H9 (cell line): ENCODE measurements at regions not wholly inside any gene's neighbourhood (a gene's known extent, or its start where the extent isn't known, plus 50 kb on each side); places are given as distances from the start of the nearest gene placed in this dataset.

Experiments used
- DNase-seq: peaks from one replicate; pipeline ENCODE4 v3.0.0-alpha.2; 2017
- H2AFZ ChIP-seq: one replicate; pipeline ENCODE4 v1.6.1; 2013; ENCODE audit warnings: mild to moderate bottlenecking, low read length, control low read depth, moderate library complexity
- H2AK5ac ChIP-seq: 2 replicates; pipeline ENCODE4 v1.6.1; 2013; ENCODE audit warnings: low read length, control low read depth, mixed read lengths; ENCODE audit not compliant: insufficient read length
- H2BK120ac ChIP-seq: one replicate; pipeline ENCODE4 v1.6.1; 2013; ENCODE audit warnings: low read depth, mild to moderate bottlenecking, low read length, control low read depth, inconsistent platforms; ENCODE audit not compliant: poor library complexity, severe bottlenecking
- H2BK12ac ChIP-seq: 2 replicates; pipeline ENCODE4 v1.6.1; 2013; ENCODE audit warnings: low read length, control low read depth, mixed read lengths, low read depth; ENCODE audit not compliant: insufficient read length
- H2BK15ac ChIP-seq: 2 replicates; pipeline ENCODE4 v1.6.1; 2013; ENCODE audit warnings: low read depth, low read length, control low read depth
- H2BK20ac ChIP-seq: one replicate; pipeline ENCODE4 v1.6.1; 2013; ENCODE audit warnings: low read depth, mild to moderate bottlenecking, low read length, control low read depth, inconsistent platforms; ENCODE audit not compliant: poor library complexity, severe bottlenecking
- H2BK5ac ChIP-seq: 2 replicates; pipeline ENCODE4 v1.6.1; 2013; ENCODE audit warnings: low read length, control low read depth, mixed read lengths; ENCODE audit not compliant: insufficient read length
- H3K14ac ChIP-seq: 2 replicates; pipeline ENCODE4 v1.6.1; 2013; ENCODE audit warnings: low read length, control low read depth; ENCODE audit not compliant: insufficient read depth
- H3K18ac ChIP-seq: 2 replicates; pipeline ENCODE4 v1.6.1; 2013; ENCODE audit warnings: low read depth, mild to moderate bottlenecking, mixed read lengths, low read length, control low read depth; ENCODE audit not compliant: insufficient read length
- H3K23ac ChIP-seq: 2 replicates; pipeline ENCODE4 v1.6.1; 2013; ENCODE audit warnings: low read length, control low read depth, mixed read lengths, low read depth; ENCODE audit not compliant: insufficient read length
- H3K23me2 ChIP-seq: 2 replicates; pipeline ENCODE4 v1.6.1; 2013; ENCODE audit warnings: low read depth, mild to moderate bottlenecking, mixed read lengths, low read length, control low read depth; ENCODE audit not compliant: insufficient read length, poor library complexity, severe bottlenecking
- H3K27ac ChIP-seq: 2 replicates; pipeline ENCODE4 v1.5.1; 2013; ENCODE audit warnings: low read length, control low read depth, mixed read lengths, low read depth; ENCODE audit not compliant: insufficient read length
- H3K27me3 ChIP-seq: 2 replicates; pipeline ENCODE4 v1.6.1; 2013; ENCODE audit warnings: low read length, control low read depth, inconsistent platforms; ENCODE audit not compliant: insufficient read depth
- H3K4ac ChIP-seq: 2 replicates; pipeline ENCODE4 v1.6.1; 2013; ENCODE audit warnings: low read depth, mild to moderate bottlenecking, control low read depth, inconsistent platforms, low read length, moderate library complexity
- H3K4me1 ChIP-seq: 2 replicates; pipeline ENCODE4 v1.6.1; 2013; ENCODE audit warnings: low read length, control low read depth, inconsistent platforms; ENCODE audit not compliant: insufficient read depth
- H3K4me2 ChIP-seq: 2 replicates; pipeline ENCODE4 v1.6.1; 2013; ENCODE audit warnings: low read length, control low read depth, mixed read lengths; ENCODE audit not compliant: insufficient read length, insufficient read depth
- H3K56ac ChIP-seq: 2 replicates; pipeline ENCODE4 v1.6.1; 2013; ENCODE audit warnings: low read depth, mild to moderate bottlenecking, mixed read lengths, low read length, control low read depth; ENCODE audit not compliant: insufficient read length
- H3K79me1 ChIP-seq: 2 replicates; pipeline ENCODE4 v1.6.1; 2013; ENCODE audit warnings: low read depth, mild to moderate bottlenecking, moderate library complexity, low read length, control low read depth, inconsistent platforms; ENCODE audit not compliant: insufficient read depth, poor library complexity, severe bottlenecking
- H3K79me2 ChIP-seq: 2 replicates; pipeline ENCODE4 v1.6.1; 2013; ENCODE audit warnings: low read length, control low read depth, inconsistent platforms; ENCODE audit not compliant: insufficient read depth
- H3K9ac ChIP-seq: 2 replicates; pipeline ENCODE4 v1.6.1; 2013; ENCODE audit warnings: low read length, control low read depth, mixed read lengths; ENCODE audit not compliant: insufficient read length; ENCODE audit errors: extremely low read depth
- H3K9me3 ChIP-seq: one replicate; pipeline ENCODE4 v1.6.1; 2013; ENCODE audit warnings: low read depth, low read length, inconsistent platforms; ENCODE audit not compliant: control insufficient read depth
- H3T11ph ChIP-seq: one replicate; pipeline ENCODE4 v1.6.1; 2013; ENCODE audit warnings: mild to moderate bottlenecking, low read length, control low read depth, inconsistent platforms
- H4K20me1 ChIP-seq: one replicate; pipeline ENCODE4 v1.6.1; 2013; ENCODE audit not compliant: control insufficient read depth, insufficient read length, insufficient read depth
- H4K5ac ChIP-seq: 2 replicates; pipeline ENCODE4 v1.6.1; 2013; ENCODE audit warnings: low read depth, mild to moderate bottlenecking, mixed read lengths, low read length, control low read depth; ENCODE audit not compliant: insufficient read length
- H4K8ac ChIP-seq: replicated peaks from 2 replicates; pipeline ENCODE4 v1.6.1; 2013; ENCODE audit warnings: low read length, control low read depth, mixed read lengths, low read depth; ENCODE audit not compliant: insufficient read length
- H4K91ac ChIP-seq: 2 replicates; pipeline ENCODE4 v1.6.1; 2013; ENCODE audit warnings: low read depth, mild to moderate bottlenecking, moderate library complexity, mixed read lengths, low read length, control low read depth; ENCODE audit not compliant: insufficient read length
- H3K27ac Mint-ChIP-seq, 3 experiments: 2 replicates in 2 of 3; 3 replicates in 1 of 3; pipeline ENCODE4 v1.8.0; 2020 to 2021; ENCODE audit warnings: mixed read lengths in 3 of 3, mild to moderate bottlenecking in 1 of 3, moderate library complexity in 1 of 3
- H3K27me3 Mint-ChIP-seq: 2 replicates; pipeline ENCODE4 v1.8.0; 2021; ENCODE audit warnings: low read depth, mild to moderate bottlenecking, moderate library complexity, mixed read lengths
- H3K36me3 Mint-ChIP-seq, 3 experiments: 2 replicates in 2 of 3; 3 replicates in 1 of 3; pipeline ENCODE4 v1.8.0; 2020 to 2021; ENCODE audit warnings: low read depth in 3 of 3, mixed read lengths in 3 of 3; ENCODE audit not compliant: insufficient read depth in 1 of 3
- H3K4me1 Mint-ChIP-seq, 2 experiments: 2 replicates each; pipeline ENCODE4 v1.8.0; 2020; ENCODE audit warnings: mixed read lengths in 2 of 2
- H3K4me3 Mint-ChIP-seq, 2 experiments: 2 replicates in 1 of 2; 3 replicates in 1 of 2; pipeline ENCODE4 v1.8.0; 2020 to 2021; ENCODE audit warnings: mild to moderate bottlenecking in 2 of 2, mixed read lengths in 2 of 2, moderate library complexity in 1 of 2
- H3K9me3 Mint-ChIP-seq, 2 experiments: 2 replicates in 1 of 2; 3 replicates in 1 of 2; pipeline ENCODE4 v1.8.0; 2020; ENCODE audit warnings: mild to moderate bottlenecking in 2 of 2, mixed read lengths in 2 of 2, moderate library complexity in 1 of 2
- CTCF ChIP-seq: fragments of 200-600 bp; sonication (generic); conservative IDR thresholded peaks from 3 replicates; pipeline ENCODE4 v1.8.0; 2021; ENCODE audit warnings: antibody characterized with exemption, mild to moderate bottlenecking
- WGBS: extraction: QIAGEN DNeasy Blood & Tissue Kit; methylation state at CpG from one replicate; pipeline ENCODE4 v1.1.7; 2013; ENCODE audit warnings: missing lambda C conversion rate, low lambda C conversion rate, mixed read lengths; ENCODE audit not compliant: insufficient read length; ENCODE audit errors: extremely low coverage; 5-methylcytosine and 5-hydroxymethylcytosine counted together

- no peak overlapping the region for H4K8ac ChIP-seq
- no peak overlapping the region for H3K56ac ChIP-seq
- peaks cover 7% of the 10 kb centered on the region; the same call in 1 of the 2 replicates for H3K4me1 ChIP-seq
- no peak overlapping the region for H2AK5ac ChIP-seq
- H3K18ac ChIP-seq: no peak overlapping the region
- no peaks in the 10 kb centered on the region for H3K23me2 ChIP-seq
- no peak overlapping the region for H3K4ac ChIP-seq
- Mint-ChIP-seq H3K9me3 (peaks cover 3 to 4% of the 10 kb centered on the region in 2 experiments), H3K4me1 (peaks cover 11 to 14% of the 10 kb centered on the region in 2 experiments), H3K4me3 (no peak overlapping the region), H3K27me3 (no peaks in the 10 kb centered on the region; the same call in 1 of the 2 replicates), H3K36me3 (peaks cover 0 to 4% (median 0%) of the 10 kb centered on the region in 3 experiments; a peak in 4 of 7 replicates), H3K27ac (no peak overlapping the region)
- no peak overlapping the region for H2BK12ac ChIP-seq
- no peak overlapping the region for H3K14ac ChIP-seq
- no peaks in the 10 kb centered on the region for H4K20me1 ChIP-seq
- no peak overlapping the region for H3K4me2 ChIP-seq
- no peak for TF ChIP-seq CTCF
- H3K79me2 ChIP-seq: no peaks in the 10 kb centered on the region
- no peak overlapping the region for H2BK20ac ChIP-seq
- no CpG with 5 or more reads among the region's 3 CpGs for WGBS
- H2BK15ac ChIP-seq: no peak overlapping the region
- H4K5ac ChIP-seq: no peak overlapping the region
- H3K79me1 ChIP-seq: no peaks in the 10 kb centered on the region
- H2BK120ac ChIP-seq: no peak overlapping the region
- H2AFZ ChIP-seq: no peak overlapping the region
- H3K23ac ChIP-seq: no peak overlapping the region
- H3K9ac ChIP-seq: no peak overlapping the region
- no peak overlapping the region for H3T11ph ChIP-seq
- H4K91ac ChIP-seq: no peak overlapping the region
- no peak overlapping the region for H3K27ac ChIP-seq
- H3K9me3 ChIP-seq: no peaks in the 10 kb centered on the region
- DNase-seq: no peak
- no peak overlapping the region for H2BK5ac ChIP-seq
- H3K27me3 ChIP-seq: no peaks in the 10 kb centered on the region
Measured at GRCh38 chr9:20186231-20186630, 397.4 kb upstream of the SLC24A2 start.
